ENCODE measurements at regions not wholly inside any gene's neighbourhood (a gene's known extent, or its start where the extent isn't known, plus 50 kb on each side); places are given as distances from the start of the nearest gene placed in this dataset.
"Not testable (repeated sequence)": the region's sequence is repeated elsewhere in the genome, so short reads cannot be mapped to it uniquely, and the experiment has no call there.

GRCh38 chr7:79552463-79552862 lies 99.0 kb upstream of the MAGI2 start:
- no peak for DNase-seq (ENCODE audit: low spot score)

- no peak for DNase-seq (ENCODE audit: low spot score)
Measured at GRCh38 chr7:79548727-79549126, 95.3 kb upstream of the MAGI2 start.

DNA sequence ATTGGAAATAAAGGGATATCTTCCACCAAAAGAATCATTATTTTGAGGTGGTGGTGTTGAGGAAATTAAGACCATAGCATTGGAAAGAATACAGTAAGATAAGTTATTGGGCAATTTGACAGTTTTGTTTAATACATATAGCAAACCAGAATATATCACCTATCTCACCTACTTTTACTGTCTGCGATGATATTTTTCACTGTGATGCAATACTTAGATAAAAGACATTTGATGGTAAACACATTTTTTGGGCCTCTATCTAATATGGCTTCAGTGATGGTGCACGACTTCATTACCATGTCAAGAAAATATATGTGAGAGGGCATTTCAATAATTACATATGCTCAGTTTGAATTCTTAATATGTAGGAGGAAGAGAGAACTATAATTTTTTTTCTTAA lies 93.7 kb upstream of the MAGI2 start:
- DNase-seq (ENCODE audit: low spot score) = no peak

DNA sequence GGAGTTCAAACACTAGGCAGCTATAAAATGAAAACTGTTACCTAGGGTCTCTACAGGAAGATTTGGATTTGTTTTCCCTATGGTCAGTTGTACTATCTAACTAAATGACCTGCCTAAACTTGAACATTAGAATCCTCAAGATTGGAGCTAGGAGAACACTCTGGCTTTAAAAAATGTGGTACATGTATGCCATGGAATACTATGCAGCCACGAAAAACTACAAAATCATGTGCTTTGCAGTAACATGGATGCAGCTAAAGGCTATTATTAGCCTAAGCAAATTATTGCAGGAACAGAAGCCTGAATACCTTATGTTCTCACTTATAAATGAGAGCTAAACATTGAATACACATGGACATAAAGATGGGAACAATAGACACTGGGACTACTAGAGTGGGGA lies 87.1 kb upstream of the MAGI2 start:
- no peak for DNase-seq (ENCODE audit: low spot score)

GRCh38 chr7:79534128-79534527 lies 80.7 kb upstream of the MAGI2 start:
- no peak for DNase-seq (ENCODE audit: low spot score)

GRCh38 chr7:79531905-79532664 lies 78.6 kb upstream of the MAGI2 start:
- DNase-seq (ENCODE audit: low spot score) = no peak

- DNase-seq (ENCODE audit: low spot score) = no peak
Measured at GRCh38 chr7:79531116-79531515, 77.6 kb upstream of the MAGI2 start.

GRCh38 chr7:79529881-79530235 lies 76.4 kb upstream of the MAGI2 start:
- DNase-seq (ENCODE audit: low spot score) = no peak

DNA sequence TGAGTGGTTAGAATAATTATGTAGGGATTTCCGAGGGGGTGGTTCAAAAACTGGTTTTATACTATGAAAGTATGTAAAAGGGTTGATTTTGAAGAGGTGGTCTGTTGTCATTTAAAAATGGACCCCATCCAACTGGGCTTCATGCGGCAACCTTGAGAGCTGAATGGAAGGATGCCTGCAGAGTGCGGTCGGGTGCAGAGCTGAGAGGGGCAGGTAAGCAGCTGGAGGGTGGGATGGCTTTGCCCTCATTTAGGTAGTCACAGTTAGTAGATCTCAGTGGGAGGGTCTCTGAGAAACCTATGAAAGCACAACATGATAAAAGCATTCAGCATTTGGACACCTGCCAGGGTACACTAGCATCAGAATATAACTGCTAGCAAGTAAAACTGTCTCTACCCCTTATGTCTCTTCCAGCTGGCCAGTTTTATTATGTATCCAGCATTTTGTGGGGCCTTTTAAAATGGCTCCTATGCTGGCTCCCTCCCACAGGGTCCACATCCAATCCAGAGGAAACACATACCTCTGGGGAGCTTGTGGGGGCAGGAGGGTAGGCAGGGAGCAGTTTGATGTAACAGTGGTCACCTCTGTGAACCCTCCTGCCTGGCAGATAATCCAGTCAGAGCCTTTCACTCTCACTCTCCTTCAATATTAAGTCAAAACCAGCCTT lies 75.9 kb upstream of the MAGI2 start:
- DNase-seq (ENCODE audit: low spot score) = no peak

DNA sequence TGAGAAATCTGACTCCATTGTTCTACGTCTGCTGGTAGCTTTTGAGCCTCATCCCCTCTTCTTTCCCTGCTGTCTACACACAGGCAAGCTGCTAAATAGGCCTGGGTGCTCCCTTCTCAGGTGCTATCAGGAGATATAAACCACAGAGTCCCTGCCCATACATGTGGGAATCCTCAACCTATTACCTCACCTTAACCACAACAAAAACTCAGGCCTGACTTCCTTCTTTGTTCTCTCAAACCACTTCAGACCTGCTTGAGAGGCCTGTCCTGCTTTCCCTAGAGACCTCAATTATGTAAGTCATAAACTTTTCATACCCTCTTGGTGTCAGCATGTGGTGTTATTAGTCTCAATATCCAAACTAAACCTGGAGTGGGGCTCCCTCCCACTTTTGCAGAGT lies 75.0 kb upstream of the MAGI2 start:
- DNase-seq (ENCODE audit: low spot score) = no peak

GRCh38 chr7:79524048-79524447 lies 70.6 kb upstream of the MAGI2 start:
- no peak for DNase-seq (ENCODE audit: low spot score)

GRCh38 chr7:79523436-79523835 lies 70.0 kb upstream of the MAGI2 start:
- no peak for DNase-seq (ENCODE audit: low spot score)

DNA sequence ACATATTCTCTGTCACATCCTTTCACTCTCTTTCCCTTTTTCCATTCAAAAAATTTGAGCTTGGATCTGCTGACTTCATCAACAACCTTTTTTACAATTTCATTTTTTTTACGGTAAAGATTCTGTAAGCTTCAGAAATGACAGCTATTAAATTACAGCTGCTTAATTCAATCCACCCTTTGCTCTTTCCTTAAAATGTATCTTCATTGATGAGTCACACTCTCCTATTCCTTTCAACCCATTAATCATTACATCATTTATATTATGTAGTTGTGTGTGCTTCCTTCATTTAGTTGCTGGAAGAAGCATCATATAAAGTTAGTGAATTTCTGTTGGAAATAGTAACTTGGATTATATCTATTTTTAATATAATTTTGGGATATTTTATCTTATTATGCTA lies 67.1 kb upstream of the MAGI2 start:
- no peak for DNase-seq (ENCODE audit: low spot score)

GRCh38 chr7:79515358-79515757 lies 61.9 kb upstream of the MAGI2 start:
- DNase-seq (ENCODE audit: low spot score) = no peak

DNA sequence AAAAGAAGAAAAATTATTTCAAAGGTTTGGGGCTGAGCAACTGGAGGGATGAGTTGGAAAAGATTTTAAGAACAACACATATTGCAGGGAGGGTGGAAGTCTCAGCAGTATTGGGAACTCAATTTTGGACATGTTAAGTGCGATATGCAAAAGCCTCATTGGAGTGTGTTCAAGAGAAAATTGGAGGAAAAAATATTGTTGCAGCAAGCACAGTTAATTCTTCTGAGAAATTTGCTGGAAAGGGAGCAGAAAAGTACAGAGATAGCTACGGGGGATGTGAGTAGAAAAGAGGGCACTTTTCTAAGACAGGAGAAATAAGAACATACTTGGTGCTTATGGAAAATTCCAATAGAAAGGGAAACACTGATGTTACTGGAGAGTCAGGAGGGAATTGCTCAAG lies 59.8 kb upstream of the MAGI2 start:
- DNase-seq (ENCODE audit: low spot score) = no peak

DNA sequence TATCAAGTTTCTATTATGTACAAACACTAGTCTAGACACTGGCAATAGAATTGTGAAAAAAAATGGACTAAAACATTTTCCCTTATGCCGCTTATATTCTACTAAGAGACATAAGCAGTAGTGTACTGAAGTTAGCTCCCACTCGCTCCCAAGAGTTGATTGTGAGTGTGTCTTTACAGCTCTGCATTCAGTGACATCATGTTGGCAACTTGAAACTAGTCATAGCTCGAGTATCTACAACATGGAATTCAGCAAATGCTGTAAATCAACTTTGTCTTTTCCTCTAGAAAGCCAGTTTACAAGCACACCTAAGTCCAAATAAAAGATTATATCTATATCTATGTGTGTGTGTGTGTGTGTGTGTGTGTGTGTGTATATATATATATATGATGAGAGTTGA lies 58.8 kb upstream of the MAGI2 start:
- no peak for DNase-seq (ENCODE audit: low spot score)

DNA sequence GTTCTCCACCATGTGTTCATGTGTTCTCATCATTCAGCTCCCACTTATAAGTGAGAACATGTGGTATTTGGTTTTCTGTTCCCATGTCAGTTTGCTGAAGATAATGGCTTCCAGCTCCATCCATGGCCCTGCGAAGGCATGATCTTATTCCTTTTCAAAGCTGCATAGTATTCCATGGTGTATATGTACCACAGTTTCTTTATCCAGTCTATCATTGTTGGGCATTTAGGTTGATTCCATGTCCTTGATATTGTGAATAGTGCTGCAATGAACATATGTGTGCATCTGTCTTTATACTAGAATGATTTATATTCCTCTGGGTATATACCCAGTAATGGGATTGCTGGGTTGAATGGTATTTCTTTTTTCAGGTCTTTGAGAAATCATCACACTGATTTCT lies 57.6 kb upstream of the MAGI2 start:
- DNase-seq (ENCODE audit: low spot score) = not testable (repeated sequence)

DNA sequence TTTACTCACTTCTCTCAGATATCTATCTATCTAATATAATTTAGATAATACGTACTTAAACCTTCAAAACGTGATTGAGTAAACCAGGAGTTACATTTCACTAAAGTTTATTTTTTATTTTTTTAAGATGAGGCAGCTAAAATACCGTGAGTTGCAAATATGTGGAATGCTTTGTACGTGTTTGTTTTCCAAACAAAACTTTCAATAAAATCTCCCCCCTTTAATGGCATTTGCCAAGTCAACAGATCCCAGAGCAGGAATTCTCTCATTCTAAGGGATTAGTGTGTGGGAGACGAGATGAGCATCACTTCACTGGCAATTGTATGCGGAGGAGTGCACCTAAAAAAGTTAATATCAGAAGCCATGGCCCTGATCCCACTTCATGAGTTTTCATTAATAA lies 53.7 kb upstream of the MAGI2 start:
- no peak for DNase-seq (ENCODE audit: low spot score)

- DNase-seq (ENCODE audit: low spot score) = no peak
Measured at GRCh38 chr7:79506481-79506880, 53.0 kb upstream of the MAGI2 start.

- no peak for DNase-seq (ENCODE audit: low spot score)
Measured at GRCh38 chr7:79504607-79505389, 51.3 kb upstream of the MAGI2 start.

Measured in activated CD4-positive, alpha-beta T cell treated with anti-CD3 and anti-CD28 coated beads, Interleukin-2, Interleukin-4, amounts not matched to agents 100 ng/mL and 50 ng/mL, durations not matched to agents 16 hours and 8 hours (primary cell).